K562 (cell line): ENCODE measurements at regions not wholly inside any gene's neighbourhood (a gene's known extent, or its start where the extent isn't known, plus 50 kb on each side); places are given as distances from the start of the nearest gene placed in this dataset.

Source experiments
- ATAC-seq: fragments of 200-7000 bp; cut with Tn5 transposase; 3 replicates; pipeline ENCODE4 v1.9.1; 2020; ENCODE audit warnings: moderate library complexity
- BruUV-seq: library from RNA; stranded (reverse); fragments of 400-500 nt; replicated peaks from 2 replicates; lab custom pipeline; 2021; lab: Mats Ljungman, UMichigan
- CTCF ChIA-PET: fragments of 300-600 bp; formaldehyde crosslinking; extraction: SDS; loops from one replicate; lab custom pipeline; 2021; ENCODE audit warnings: low intra/inter-chr PET ratio; lab: Yijun Ruan, JAX
- POLR2A ChIA-PET: fragments of 300-600, 350-650 bp; sonication (Branson Sonifier 250); formaldehyde crosslinking; extraction: SDS; loops from one replicate; lab custom pipeline; 2021; ENCODE audit warnings: antibody characterized with exemption, inconsistent platforms; lab: Yijun Ruan, JAX
- DNase-seq, 4 experiments: peaks; one replicate each; pipeline versions ENCODE4 v3.0.0 to v3.0.0-alpha.2; 2011 to 2018; ENCODE audit warnings: low spot score in 3 of 4, mixed read lengths in 3 of 4; ENCODE audit errors: extremely low read depth in 1 of 4
- FAIRE-seq: peaks from 2 replicates; lab custom pipeline; 2011; peaks lifted over from hg19 to GRCh38; lab: Jason Lieb, UNC
- H2AFZ ChIP-seq: 2 replicates; pipeline ENCODE4 v1.6.0; 2011; ENCODE audit warnings: low read depth, low read length, control low read depth, inconsistent platforms
- H3K27ac ChIP-seq: fragments of 200-600 bp; 3 replicates; pipeline ENCODE4 v1.8.0; 2011; ENCODE audit warnings: low read depth, mild to moderate bottlenecking, control low read depth, inconsistent platforms, low read length, moderate library complexity, mixed read lengths; ENCODE audit errors: extremely low read depth
- H3K27me3 ChIP-seq, 2 experiments: fragments of 300-600 bp in 1 of 2; 2 replicates in 1 of 2; 3 replicates in 1 of 2; pipeline versions ENCODE4 v1.6.0 to v1.8.0; 2011; ENCODE audit warnings: inconsistent platforms in 2 of 2, low read length in 2 of 2, mild to moderate bottlenecking in 1 of 2, mixed read lengths in 1 of 2, moderate library complexity in 1 of 2; ENCODE audit not compliant: control insufficient read depth in 2 of 2, insufficient read depth in 2 of 2
- H3K36me3 ChIP-seq: fragments of 300-600 bp; 3 replicates; pipeline ENCODE4 v1.8.0; 2011; ENCODE audit warnings: mild to moderate bottlenecking, low read length, inconsistent platforms; ENCODE audit not compliant: control insufficient read depth, insufficient read depth
- H3K4me1 ChIP-seq, 2 experiments: fragments of 200-600 bp in 1 of 2; replicated peaks in 1 of 2; 2 replicates in 1 of 2; 3 replicates in 1 of 2; pipeline versions ENCODE4 v1.5.1 to v1.8.0; 2011; ENCODE audit warnings: inconsistent platforms in 2 of 2, low read length in 2 of 2, mild to moderate bottlenecking in 1 of 2, mixed read lengths in 1 of 2, moderate library complexity in 1 of 2; ENCODE audit not compliant: control insufficient read depth in 2 of 2, insufficient read depth in 2 of 2
- H3K4me2 ChIP-seq: 2 replicates; pipeline ENCODE4 v1.6.1; 2011; ENCODE audit warnings: low read length, control low read depth, inconsistent platforms, mixed read lengths; ENCODE audit not compliant: insufficient read depth
- H3K4me3 ChIP-seq: fragments of 200-600 bp; sonication (generic), shearing (Covaris generic); 2 replicates; pipeline ENCODE4 v1.5.1; 2016; ENCODE audit warnings: control low read depth, inconsistent platforms
- H3K79me2 ChIP-seq: fragments of 200-600 bp; 3 replicates; pipeline ENCODE4 v1.8.0; 2011; ENCODE audit warnings: low read length, inconsistent platforms; ENCODE audit not compliant: control insufficient read depth, insufficient read depth
- H3K9ac ChIP-seq, 2 experiments: 2 replicates each; pipeline versions ENCODE4 v1.6.0 to v1.6.1; 2011; ENCODE audit warnings: low read depth in 2 of 2, low read length in 2 of 2, control low read depth in 1 of 2, inconsistent platforms in 1 of 2, mild to moderate bottlenecking in 1 of 2, mixed read lengths in 1 of 2; ENCODE audit not compliant: insufficient read depth in 1 of 2
- H3K9me1 ChIP-seq: one replicate; pipeline ENCODE4 v1.6.0; 2011; ENCODE audit warnings: inconsistent platforms, mild to moderate bottlenecking, low read length, moderate library complexity; ENCODE audit not compliant: control insufficient read depth, insufficient read depth
- H3K9me3 ChIP-seq: replicated peaks from 2 replicates; pipeline ENCODE4 v1.5.1; 2011; ENCODE audit warnings: low read depth, low read length, inconsistent platforms; ENCODE audit not compliant: control insufficient read depth, insufficient read depth
- H4K20me1 ChIP-seq: replicated peaks from 2 replicates; pipeline ENCODE4 v1.6.1; 2011; ENCODE audit warnings: low read length, inconsistent platforms, mixed read lengths; ENCODE audit not compliant: control insufficient read depth, insufficient read depth
- HNRNPLL ChIP-seq: fragments of 200-400 bp; formaldehyde crosslinking; IDR thresholded peaks from 2 replicates; pipeline ENCODE4 v1.6.1; 2017; ENCODE audit warnings: low read length, low read depth, mild to moderate bottlenecking; ENCODE audit not compliant: poor library complexity, severe bottlenecking
- MCM7 ChIP-seq, 2 experiments: fragments of 450-650 bp; IDR thresholded peaks; 2 replicates each; pipeline ENCODE4 v1.6.1; 2016 to 2018
- NCOA2 ChIP-seq, 2 experiments: fragments of 450-650 bp; IDR thresholded peaks; 2 replicates each; pipeline ENCODE4 v1.6.1; 2018; ENCODE audit warnings: mild to moderate bottlenecking in 2 of 2, moderate library complexity in 1 of 2; ENCODE audit not compliant: partially characterized antibody in 2 of 2
- SRSF3 ChIP-seq: fragments of 200-400 bp; formaldehyde crosslinking; IDR thresholded peaks from 2 replicates; pipeline ENCODE4 v1.6.1; 2016; ENCODE audit warnings: mild to moderate bottlenecking, low read length, moderate library complexity; ENCODE audit not compliant: insufficient read depth
- WHSC1 ChIP-seq: IDR thresholded peaks from one replicate; pipeline ENCODE4 v1.6.1; 2012; ENCODE audit warnings: low read length, control low read depth, inconsistent platforms
- XRCC5 ChIP-seq: fragments of 200-400 bp; formaldehyde crosslinking; IDR thresholded peaks from 2 replicates; pipeline ENCODE4 v1.6.1; 2017; ENCODE audit warnings: low read depth, mild to moderate bottlenecking, low read length
- WGBS: fragments of 100-300 bp; shearing (Covaris generic); methylation state at CpG from one replicate; pipeline ENCODE4 v1.1.6; 2016; ENCODE audit warnings: low coverage, mixed read lengths; ENCODE audit not compliant: insufficient coverage; ENCODE audit errors: missing lambda C conversion rate; 5-methylcytosine and 5-hydroxymethylcytosine counted together
- in situ Hi-C: fragments of 300-500 bp; cut with MboI; formaldehyde crosslinking; loops from 4 replicates; pipeline ENCODE4 v1.15.0; 2018; ENCODE audit warnings: inconsistent platforms, mixed read lengths
- intact Hi-C: fragments of 100-400 bp; cut with micrococcal nuclease; formaldehyde crosslinking; loops from 2 replicates; pipeline ENCODE4 v1.14.2; 2022
- TF ChIP-seq, protein P1 (sequence below), 3 experiments: fragments of 200-800 bp in 1 of 3; sonication (Bioruptor generic) in 1 of 3; sonication (generic) in 1 of 3; formaldehyde crosslinking in 1 of 3; IDR thresholded peaks; 2 replicates each; pipeline versions ENCODE4 v1.6.1 to v1.8.0; 2016 to 2022; ENCODE audit warnings: mild to moderate bottlenecking in 2 of 3, missing compliant biosample characterization in 2 of 3, missing genetic modification characterization in 2 of 3, missing genetic modification reagents in 1 of 3

DNA sequence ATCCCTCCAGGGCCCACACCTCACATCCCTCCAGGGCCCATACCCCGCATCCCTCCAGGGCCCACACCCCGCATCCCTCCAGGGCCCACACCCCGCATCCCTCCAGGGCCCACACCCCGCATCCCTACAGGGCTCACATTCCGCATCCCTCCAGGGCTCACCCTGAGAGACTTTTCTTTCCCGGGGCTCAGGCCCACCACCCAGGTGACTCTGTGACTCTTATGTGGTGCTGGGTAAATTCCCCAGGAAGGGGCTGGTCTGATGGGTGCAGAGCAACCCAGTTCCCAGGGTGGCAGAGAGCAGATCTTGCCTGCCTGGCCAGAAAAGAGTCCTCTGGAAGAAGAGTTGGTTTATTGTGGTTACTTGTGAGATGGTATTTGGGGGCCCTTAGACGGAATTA, 290.7 kb downstream of the TCERG1L start (continued):
- TF ChIP-seq, protein P1, sequence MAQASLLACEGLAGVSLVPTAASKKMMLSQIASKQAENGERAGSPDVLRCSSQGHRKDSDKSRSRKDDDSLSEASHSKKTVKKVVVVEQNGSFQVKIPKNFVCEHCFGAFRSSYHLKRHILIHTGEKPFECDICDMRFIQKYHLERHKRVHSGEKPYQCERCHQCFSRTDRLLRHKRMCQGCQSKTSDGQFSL (CRISPR knock-in tag; IDR thresholded peaks at IDR 0.05), result no peak
- TF ChIP-seq, protein P1 (tag; IDR thresholded peaks at IDR 0.05), result no peak
- no peak for TF ChIP-seq SRSF3
- TF ChIP-seq XRCC5, result no peak

GRCh38 chr10:131021246-131021895, 290.1 kb downstream of the TCERG1L start:
- Histone ChIP-seq H3K36me3 (no peaks in the 10 kb centered on the region), H3K4me2 (no peak overlapping the region), H3K4me1 (no peaks in the 10 kb centered on the region), H2AFZ (no peak overlapping the region), H3K79me2 (no peaks in the 10 kb centered on the region), H3K27ac (no peak overlapping the region), H3K9me1 (no peaks in the 10 kb centered on the region), H3K9me3 (no peaks in the 10 kb centered on the region), H3K4me3 (no peak overlapping the region), H3K27me3 (no peaks in the 10 kb centered on the region; a peak in 1 of 5 replicates), H4K20me1 (no peaks in the 10 kb centered on the region), H3K9ac (no peak overlapping the region)
- no peak for TF ChIP-seq NCOA2 (IDR thresholded peaks at IDR 0.05; ENCODE audit: partially characterized antibody in 2 of 2)
- no peak for TF ChIP-seq WHSC1
- TF ChIP-seq MCM7 (IDR thresholded peaks at IDR 0.05), result no peak
- no peak for TF ChIP-seq HNRNPLL
- DNase-seq (no peak), ATAC-seq (no peak), FAIRE-seq (no peak)
- ChIA-PET POLR2A (no interaction called here), CTCF (no interaction called here)
- BruUV-seq, result no TSS peak
- 4% methylated on average over 10 of the region's 16 CpGs for WGBS
- in situ Hi-C loops (no loop called here), intact Hi-C loops (no loop called here)
